Hepatocyte (in vitro differentiated cells): ENCODE measurements at regions not wholly inside any gene's neighbourhood (a gene's known extent, or its start where the extent isn't known, plus 50 kb on each side); places are given as distances from the start of the nearest gene placed in this dataset.
"Not testable (repeated sequence)": the region's sequence is repeated elsewhere in the genome, so short reads cannot be mapped to it uniquely, and the experiment has no call there.

ENCODE experiments used
- DNase-seq: peaks from one replicate; pipeline ENCODE4 v3.0.0-alpha.2; 2016; ENCODE audit warnings: low spot score
- H2AFZ ChIP-seq: fragments of 200-600 bp; sonication (generic); 2 replicates; pipeline ENCODE4 v1.6.0; 2016; ENCODE audit warnings: antibody characterized with exemption, mild to moderate bottlenecking
- H3K27ac ChIP-seq: fragments of 200-600 bp; sonication (generic); 2 replicates; pipeline ENCODE4 v1.5.1; 2016; ENCODE audit warnings: mild to moderate bottlenecking
- H3K27me3 ChIP-seq: fragments of 200-600 bp; sonication (generic); 2 replicates; pipeline ENCODE4 v1.6.1; 2016
- H3K36me3 ChIP-seq: fragments of 200-600 bp; sonication (generic); replicated peaks from 2 replicates; pipeline ENCODE4 v1.5.1; 2016; ENCODE audit warnings: low read depth; ENCODE audit not compliant: insufficient read depth
- H3K4me1 ChIP-seq: fragments of 200-600 bp; sonication (generic); 2 replicates; pipeline ENCODE4 v1.5.1; 2016; ENCODE audit warnings: mild to moderate bottlenecking, moderate library complexity; ENCODE audit not compliant: insufficient read depth
- H3K4me2 ChIP-seq: fragments of 200-600 bp; sonication (generic); 2 replicates; pipeline ENCODE4 v1.6.0; 2016
- H3K4me3 ChIP-seq: fragments of 200-600 bp; sonication (generic); 2 replicates; pipeline ENCODE4 v1.5.1; 2016; ENCODE audit warnings: mild to moderate bottlenecking
- H3K79me2 ChIP-seq: fragments of 200-600 bp; sonication (generic); 2 replicates; pipeline ENCODE4 v1.6.0; 2017; ENCODE audit warnings: mild to moderate bottlenecking
- H3K9me2 ChIP-seq: fragments of 200-600 bp; sonication (generic); replicated peaks from 2 replicates; pipeline ENCODE4 v1.6.0; 2017; ENCODE audit warnings: mild to moderate bottlenecking; ENCODE audit not compliant: insufficient read depth
- H3K9me3 ChIP-seq: fragments of 200-600 bp; sonication (generic); 2 replicates; pipeline ENCODE4 v1.5.1; 2016; ENCODE audit warnings: low read depth, mild to moderate bottlenecking
- H4K20me1 ChIP-seq: fragments of 200-600 bp; sonication (generic); 2 replicates; pipeline ENCODE4 v1.6.0; 2016; ENCODE audit warnings: mild to moderate bottlenecking; ENCODE audit not compliant: insufficient read depth, poor library complexity, severe bottlenecking
- CTCF ChIP-seq: fragments of 200-600 bp; sonication (generic); IDR thresholded peaks from 2 replicates; pipeline ENCODE4 v1.5.1; 2016; ENCODE audit warnings: antibody characterized with exemption, mild to moderate bottlenecking; ENCODE audit not compliant: poor library complexity
- EZH2 ChIP-seq: fragments of 200-600 bp; sonication (generic); IDR thresholded peaks from 2 replicates; pipeline ENCODE4 v1.6.1; 2016; ENCODE audit warnings: antibody characterized with exemption, mild to moderate bottlenecking, borderline replicate concordance
- EZH2phosphoT487 ChIP-seq: fragments of 200-600 bp; sonication (generic); IDR thresholded peaks from one replicate; pipeline ENCODE4 v1.6.1; 2018; ENCODE audit warnings: antibody characterized with exemption, mild to moderate bottlenecking, low read depth, moderate library complexity; ENCODE audit not compliant: unreplicated experiment, severe bottlenecking
- WGBS: methylation state at CpG from one replicate; pipeline ENCODE4 v1.1.6; 2016; ENCODE audit warnings: low lambda C conversion rate; ENCODE audit errors: missing lambda C conversion rate; 5-methylcytosine and 5-hydroxymethylcytosine counted together

GRCh38 chr4:124833831-124834505 is 121.4 kb upstream of the ANKRD50 start:
- Histone ChIP-seq H4K20me1 (no peaks in the 10 kb centered on the region), H2AFZ (no peak overlapping the region), H3K9me3 (no peaks in the 10 kb centered on the region), H3K9me2 (no peaks in the 10 kb centered on the region), H3K4me1 (no peaks in the 10 kb centered on the region), H3K79me2 (no peaks in the 10 kb centered on the region), H3K27ac (no peak overlapping the region), H3K36me3 (no peaks in the 10 kb centered on the region), H3K4me3 (no peak overlapping the region), H3K27me3 (no peaks in the 10 kb centered on the region), H3K4me2 (no peak overlapping the region)
- 96% methylated on average over 5 of the region's 5 CpGs for WGBS
- no peak for TF ChIP-seq EZH2phosphoT487
- TF ChIP-seq CTCF: no peak
- no peak for TF ChIP-seq EZH2
- no peak for DNase-seq

GRCh38 chr4:124828382-124828781 is 115.8 kb upstream of the ANKRD50 start:
- no peaks in the 10 kb centered on the region for H3K79me2 ChIP-seq
- H3K4me1 ChIP-seq: no peaks in the 10 kb centered on the region
- DNase-seq: no peak
- H4K20me1 ChIP-seq: no peaks in the 10 kb centered on the region
- H3K9me3 ChIP-seq: no peaks in the 10 kb centered on the region
- H3K9me2 ChIP-seq: no peaks in the 10 kb centered on the region
- TF ChIP-seq CTCF (no peak), EZH2phosphoT487 (no peak), EZH2 (no peak)
- H3K27me3 ChIP-seq: no peaks in the 10 kb centered on the region
- no peaks in the 10 kb centered on the region for H3K36me3 ChIP-seq
- H3K4me2 ChIP-seq: no peak overlapping the region
- no peak overlapping the region for H3K4me3 ChIP-seq
- no peak overlapping the region for H3K27ac ChIP-seq
- H2AFZ ChIP-seq: no peak overlapping the region

GRCh38 chr4:124817531-124817930 is 105.0 kb upstream of the ANKRD50 start:
- Histone ChIP-seq H3K27me3 (no peaks in the 10 kb centered on the region), H3K36me3 (no peaks in the 10 kb centered on the region), H3K4me2 (no peak overlapping the region), H3K4me1 (no peaks in the 10 kb centered on the region), H3K9me3 (no peaks in the 10 kb centered on the region), H3K79me2 (no peaks in the 10 kb centered on the region), H2AFZ (no peak overlapping the region), H3K9me2 (no peaks in the 10 kb centered on the region), H3K27ac (no peak overlapping the region), H3K4me3 (no peak overlapping the region), H4K20me1 (no peaks in the 10 kb centered on the region)
- no peak for DNase-seq
- no peak for TF ChIP-seq EZH2
- TF ChIP-seq EZH2phosphoT487: no peak
- TF ChIP-seq CTCF: no peak
- WGBS: 68% methylated on average over 1 of the region's 1 CpG

- H3K4me2 ChIP-seq: not testable (repeated sequence)
These were observed 99.7 kb upstream of the ANKRD50 start for GRCh38 chr4:124812203-124812602.

More at GRCh38 chr4:124812203-124812602, 99.7 kb upstream of the ANKRD50 start:
- H3K9me2 ChIP-seq, H3K27me3 ChIP-seq, H3K9me3 ChIP-seq, DNase-seq, H3K36me3 ChIP-seq, H4K20me1 ChIP-seq, H2AFZ ChIP-seq, H3K27ac ChIP-seq, H3K79me2 ChIP-seq, H3K4me1 ChIP-seq, H3K4me3 ChIP-seq: not testable (repeated sequence)
- 91% methylated on average over 6 of the region's 6 CpGs for WGBS
